GM12873 (cell line): ENCODE measurements at regions not wholly inside any gene's neighbourhood (a gene's known extent, or its start where the extent isn't known, plus 50 kb on each side); places are given as distances from the start of the nearest gene placed in this dataset.

Experiments used
- TF ChIP-seq, protein P1 (sequence below): IDR thresholded peaks from 2 replicates; pipeline ENCODE4 v1.5.1; 2012; ENCODE audit warnings: low read depth, mild to moderate bottlenecking, moderate library complexity, low read length, control low read depth; ENCODE audit not compliant: insufficient read depth; ENCODE audit errors: missing control alignments

DNA sequence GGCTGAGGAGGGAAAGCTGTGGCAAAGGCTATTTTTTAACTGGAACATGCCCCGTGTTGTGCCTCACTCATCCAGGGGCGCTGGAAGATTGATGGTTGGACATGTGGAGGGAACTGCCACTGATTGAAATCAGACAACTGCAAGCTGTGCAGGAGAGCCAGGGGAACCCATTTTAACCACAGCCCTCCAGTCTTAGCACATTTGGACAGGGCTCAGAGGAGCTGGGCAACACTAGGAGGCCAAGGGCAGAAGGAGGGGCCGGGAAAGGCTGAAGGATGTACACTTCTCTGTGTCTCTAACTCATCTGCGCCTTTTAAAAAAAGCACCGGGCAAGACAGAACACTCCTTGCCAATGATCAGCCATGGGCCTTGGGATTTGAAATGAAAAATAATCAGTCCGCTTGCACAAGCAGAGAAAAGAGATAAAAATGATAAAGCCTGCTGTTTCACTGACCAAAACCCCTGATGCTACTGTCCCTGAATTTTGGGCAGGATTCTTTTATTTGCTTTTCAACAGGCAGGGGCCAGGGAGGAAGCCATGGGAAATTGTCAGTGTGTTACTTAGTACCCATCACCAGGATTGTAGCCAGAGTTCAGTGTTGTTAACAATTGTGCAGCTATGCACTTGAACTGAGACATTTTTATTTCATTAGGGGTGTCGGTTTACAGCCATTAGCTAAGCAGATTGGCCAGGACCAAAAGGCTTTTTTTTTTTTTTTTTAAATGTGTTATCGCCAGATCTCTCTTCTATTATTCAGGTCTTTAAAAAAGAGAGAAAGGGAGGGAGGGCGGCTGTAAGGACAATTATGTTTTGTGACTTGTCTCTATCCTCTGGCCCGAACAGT, 109.3 kb upstream of the EYA4 start:
- TF ChIP-seq, protein P1, sequence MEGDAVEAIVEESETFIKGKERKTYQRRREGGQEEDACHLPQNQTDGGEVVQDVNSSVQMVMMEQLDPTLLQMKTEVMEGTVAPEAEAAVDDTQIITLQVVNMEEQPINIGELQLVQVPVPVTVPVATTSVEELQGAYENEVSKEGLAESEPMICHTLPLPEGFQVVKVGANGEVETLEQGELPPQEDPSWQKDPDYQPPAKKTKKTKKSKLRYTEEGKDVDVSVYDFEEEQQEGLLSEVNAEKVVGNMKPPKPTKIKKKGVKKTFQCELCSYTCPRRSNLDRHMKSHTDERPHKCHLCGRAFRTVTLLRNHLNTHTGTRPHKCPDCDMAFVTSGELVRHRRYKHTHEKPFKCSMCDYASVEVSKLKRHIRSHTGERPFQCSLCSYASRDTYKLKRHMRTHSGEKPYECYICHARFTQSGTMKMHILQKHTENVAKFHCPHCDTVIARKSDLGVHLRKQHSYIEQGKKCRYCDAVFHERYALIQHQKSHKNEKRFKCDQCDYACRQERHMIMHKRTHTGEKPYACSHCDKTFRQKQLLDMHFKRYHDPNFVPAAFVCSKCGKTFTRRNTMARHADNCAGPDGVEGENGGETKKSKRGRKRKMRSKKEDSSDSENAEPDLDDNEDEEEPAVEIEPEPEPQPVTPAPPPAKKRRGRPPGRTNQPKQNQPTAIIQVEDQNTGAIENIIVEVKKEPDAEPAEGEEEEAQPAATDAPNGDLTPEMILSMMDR, result no peak

GRCh38 chr6:133132466-133132971, 108.6 kb upstream of the EYA4 start:
- TF ChIP-seq, protein P1, result no peak

- TF ChIP-seq, protein P1, result no peak
Measured at GRCh38 chr6:133136177-133136880, 104.8 kb upstream of the EYA4 start.

GRCh38 chr6:133156689-133157088, 84.5 kb upstream of the EYA4 start:
- TF ChIP-seq, protein P1, result no peak

DNA sequence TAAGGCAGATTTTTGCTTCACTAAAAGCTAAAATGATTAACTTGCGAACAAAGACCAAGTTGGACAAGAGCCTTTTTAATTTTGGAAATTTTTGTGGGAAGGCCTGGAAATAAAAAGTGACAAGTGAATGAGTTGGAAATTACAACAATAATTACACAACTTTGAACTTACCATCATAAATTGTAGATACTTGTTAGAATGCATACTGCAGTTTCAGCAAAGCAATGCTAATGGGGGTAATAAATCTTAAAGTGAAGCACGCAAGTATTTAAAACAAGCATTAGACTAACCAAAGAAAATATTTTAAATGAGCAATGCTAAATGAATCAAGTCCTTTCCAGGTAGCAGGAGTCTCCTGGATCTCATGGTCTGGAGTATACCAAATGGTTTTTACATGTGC, 83.2 kb upstream of the EYA4 start:
- TF ChIP-seq, protein P1, result no peak

DNA sequence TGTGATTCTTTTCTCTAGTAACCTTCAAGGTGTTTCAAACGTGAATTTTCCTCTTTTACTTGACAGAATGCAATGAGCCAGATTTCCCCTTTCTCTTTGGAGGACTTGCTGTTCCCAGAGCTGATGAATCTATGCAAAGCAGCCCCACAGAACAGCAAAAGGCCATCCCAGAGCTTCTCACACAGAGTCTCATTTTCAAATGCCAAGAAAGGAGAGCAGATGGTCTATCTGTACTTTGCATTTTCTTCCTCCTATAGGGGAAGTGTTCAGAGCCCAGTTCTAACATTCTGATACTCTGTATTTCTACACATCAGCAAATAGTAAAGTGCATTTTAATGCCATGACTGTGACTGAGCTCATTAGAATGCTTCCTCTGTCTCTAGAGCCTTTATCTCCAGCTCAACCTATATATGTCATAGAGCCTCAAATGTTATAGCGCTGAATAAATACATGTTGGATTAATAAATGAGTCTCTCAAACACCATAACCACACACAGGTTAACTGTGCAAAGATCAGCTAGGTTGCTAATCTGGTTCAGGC, 81.8 kb upstream of the EYA4 start:
- TF ChIP-seq, protein P1, result no peak

- TF ChIP-seq, protein P1, result no peak
Measured at GRCh38 chr6:133160536-133160935, 80.6 kb upstream of the EYA4 start.
